Stimulated activated CD4-positive, alpha-beta T cell treated with anti-CD3 and anti-CD28 coated beads, Interleukin-2, amount 100 ng/mL, for 24 hours (primary cell): ENCODE measurements at regions not wholly inside any gene's neighbourhood (a gene's known extent, or its start where the extent isn't known, plus 50 kb on each side); places are given as distances from the start of the nearest gene placed in this dataset.
A peak's percentile ranks its signal among the peaks of the same experiment; 100 is the strongest.

Experiments
- DNase-seq, 2 donors: peaks; one replicate each; pipeline ENCODE4 v3.0.0-alpha.2; 2020

GRCh38 chr6:121837545-121838229, 402.2 kb downstream of the GJA1 start:
- no peak for DNase-seq

DNA sequence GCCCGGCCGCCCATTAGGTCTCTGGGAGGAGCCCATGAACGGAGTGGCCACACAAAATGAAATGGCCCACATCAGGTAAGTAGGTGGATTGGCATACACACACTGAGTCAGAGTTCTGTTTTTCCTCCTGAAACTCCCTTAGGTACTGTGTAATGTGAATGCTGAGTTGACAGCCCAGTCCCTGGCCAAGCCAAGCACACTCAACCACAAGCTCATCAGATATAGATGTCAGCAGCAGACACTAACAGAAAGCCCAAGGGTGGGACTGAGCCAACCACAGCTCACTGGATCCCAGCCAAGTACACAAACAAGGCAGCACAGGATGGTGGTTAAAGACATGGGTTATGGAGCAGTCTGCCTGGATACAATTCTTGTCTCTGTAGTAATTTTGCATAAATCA, 403.4 kb downstream of the GJA1 start:
- DNase-seq: no peak

GRCh38 chr6:121839896-121840295, 404.4 kb downstream of the GJA1 start:
- no peak for DNase-seq

GRCh38 chr6:121844898-121845297, 409.5 kb downstream of the GJA1 start:
- DNase-seq: no peak

DNA sequence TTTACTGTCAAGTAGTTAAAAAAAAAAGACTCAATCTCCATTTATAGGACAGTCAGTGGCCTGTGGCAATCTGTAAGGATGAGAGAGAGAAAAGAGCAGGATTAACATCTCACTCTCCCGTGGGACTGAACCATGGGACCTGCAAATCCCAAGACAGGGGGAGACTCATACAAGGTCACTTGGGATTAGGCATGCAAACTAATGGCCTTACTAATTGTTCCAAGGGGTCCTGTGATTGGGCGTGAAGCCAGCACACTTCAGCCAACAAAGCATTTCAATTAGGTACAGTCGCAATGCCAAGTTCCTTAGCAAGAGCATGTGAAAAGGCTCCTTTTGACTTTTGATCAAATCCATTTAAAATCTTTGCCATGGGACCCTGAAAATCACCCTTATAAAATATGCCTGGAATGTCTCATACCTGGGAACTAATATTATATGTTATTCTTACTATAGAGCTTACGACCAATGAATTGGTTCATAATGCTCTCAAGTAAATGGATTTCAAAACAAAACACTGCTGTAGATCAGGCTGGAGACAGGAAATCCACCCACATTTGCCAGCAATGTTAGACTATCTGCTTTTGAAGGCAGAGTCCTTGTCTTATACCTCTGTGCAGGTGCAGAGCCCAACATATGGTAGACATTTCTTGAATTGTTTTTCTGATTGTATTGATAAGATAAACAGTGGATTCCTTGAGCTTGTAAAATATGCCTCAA, 412.5 kb downstream of the GJA1 start:
- DNase-seq: no peak

DNA sequence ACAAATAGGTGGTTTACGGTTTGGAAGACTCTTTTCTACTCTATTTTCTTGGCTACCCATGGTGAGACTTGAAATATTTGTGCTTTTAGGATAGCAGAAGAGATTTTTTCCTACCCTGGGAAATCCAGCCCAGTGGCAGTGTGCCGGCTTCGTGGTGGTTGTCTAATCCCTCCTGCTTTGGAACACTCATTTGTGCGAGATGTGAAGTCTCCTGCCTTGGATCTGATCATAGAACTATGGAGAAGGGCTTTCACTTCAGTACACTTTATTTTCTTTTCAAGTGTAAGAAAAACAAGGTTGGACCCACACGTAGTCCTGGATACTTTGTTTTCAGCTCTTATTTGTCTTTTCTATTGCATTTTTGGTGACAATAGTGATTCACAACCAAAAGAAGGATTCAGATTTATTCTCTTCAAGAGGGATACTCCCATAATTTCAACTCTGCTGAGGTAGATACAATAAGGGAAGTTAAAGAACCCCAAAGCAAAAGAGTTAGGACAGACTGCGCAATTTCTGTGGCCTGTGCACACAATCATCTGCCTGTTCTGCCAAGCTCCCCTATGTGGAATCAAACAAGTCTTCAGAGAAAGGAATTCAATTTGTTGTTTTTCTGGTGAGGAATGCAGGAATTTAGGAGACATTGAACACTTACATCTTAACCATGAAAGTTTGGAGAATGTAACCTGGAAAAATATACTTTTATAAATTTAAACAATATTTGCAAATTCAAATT, 413.2 kb downstream of the GJA1 start:
- no peak for DNase-seq

- DNase-seq: peak; percentile 25 to 34
These were observed 414.0 kb downstream of the GJA1 start for GRCh38 chr6:121849477-121849876.

DNA sequence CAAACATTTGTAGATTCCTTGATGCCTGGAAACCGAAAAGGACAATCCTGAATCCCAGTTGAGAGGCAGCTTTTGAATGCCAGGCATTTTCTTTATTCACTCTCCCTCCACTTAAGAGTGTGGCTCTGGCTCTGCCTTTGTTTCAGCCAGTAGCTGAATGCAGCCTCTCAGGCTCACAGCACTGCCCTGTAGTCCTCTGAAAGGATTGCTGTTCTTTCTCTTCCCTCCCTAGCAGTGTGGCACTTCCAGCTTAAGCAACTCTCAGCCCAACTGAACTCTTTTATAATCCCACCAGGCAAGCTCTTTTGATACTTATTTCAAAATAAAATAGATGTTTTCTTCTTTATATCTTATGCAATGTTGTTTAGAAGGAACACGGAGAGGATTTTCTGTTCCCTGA, 415.6 kb downstream of the GJA1 start:
- no peak for DNase-seq

DNA sequence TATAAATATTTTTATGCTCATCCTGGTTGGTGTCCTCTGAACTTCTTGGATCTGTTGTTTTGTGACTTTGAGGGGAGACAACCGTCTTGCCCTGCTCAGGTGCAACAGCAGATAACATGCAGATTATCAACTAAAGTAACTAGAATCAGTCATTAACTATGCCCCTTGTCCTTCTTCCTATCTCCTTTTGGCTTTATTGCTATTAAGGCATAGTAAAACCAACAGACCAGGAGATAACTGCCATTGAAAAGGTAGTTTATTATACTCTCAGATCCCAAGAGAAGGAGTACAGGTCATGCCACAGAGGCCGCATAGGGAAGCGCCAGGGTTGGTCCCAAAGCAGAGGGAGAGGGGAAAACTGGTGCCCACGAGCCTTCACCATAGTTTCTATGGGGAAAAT, 418.2 kb downstream of the GJA1 start:
- DNase-seq: no peak

- DNase-seq: no peak
These were observed 420.1 kb downstream of the GJA1 start for GRCh38 chr6:121855521-121855920.

DNA sequence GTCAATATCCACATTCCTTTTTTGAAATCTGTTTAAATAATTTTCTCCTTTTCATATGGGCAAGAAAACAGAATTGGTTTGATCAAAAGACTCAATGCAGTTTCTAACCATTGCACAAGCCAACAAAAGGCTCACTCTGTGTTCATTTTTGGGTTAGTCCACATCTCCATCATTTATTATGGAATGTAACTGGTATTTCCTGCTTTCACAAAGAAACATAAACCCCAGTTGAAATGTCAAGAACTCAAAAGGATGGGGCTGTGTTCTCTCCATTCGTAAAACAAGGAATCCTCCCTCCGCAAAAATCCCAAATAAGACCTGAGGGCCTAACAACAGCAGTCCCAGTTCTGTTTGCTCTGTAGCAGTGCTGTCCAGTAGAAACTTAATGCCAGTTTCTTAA, 420.9 kb downstream of the GJA1 start:
- no peak for DNase-seq

- DNase-seq: no peak
These were observed 422.1 kb downstream of the GJA1 start for GRCh38 chr6:121857551-121857950.

DNA sequence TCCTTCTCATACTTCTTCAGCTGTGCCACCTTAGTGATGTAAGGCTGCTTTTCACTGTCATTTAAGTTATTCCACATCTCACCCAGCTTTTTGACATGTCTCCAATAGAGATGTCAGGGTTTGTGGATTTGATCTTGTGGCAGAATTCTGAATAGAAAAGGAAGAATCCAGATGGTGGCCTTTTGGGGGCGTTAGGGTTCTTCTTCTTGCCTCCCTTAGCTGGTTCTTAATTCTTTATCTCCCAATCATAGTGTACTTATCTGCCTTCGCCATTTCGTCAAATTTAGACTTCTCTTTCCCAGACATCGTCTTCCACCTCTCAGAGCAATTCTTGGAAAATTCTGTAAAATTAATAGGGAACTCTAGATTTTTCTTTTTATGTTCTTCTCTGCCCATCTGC, 422.9 kb downstream of the GJA1 start:
- DNase-seq: no peak

DNA sequence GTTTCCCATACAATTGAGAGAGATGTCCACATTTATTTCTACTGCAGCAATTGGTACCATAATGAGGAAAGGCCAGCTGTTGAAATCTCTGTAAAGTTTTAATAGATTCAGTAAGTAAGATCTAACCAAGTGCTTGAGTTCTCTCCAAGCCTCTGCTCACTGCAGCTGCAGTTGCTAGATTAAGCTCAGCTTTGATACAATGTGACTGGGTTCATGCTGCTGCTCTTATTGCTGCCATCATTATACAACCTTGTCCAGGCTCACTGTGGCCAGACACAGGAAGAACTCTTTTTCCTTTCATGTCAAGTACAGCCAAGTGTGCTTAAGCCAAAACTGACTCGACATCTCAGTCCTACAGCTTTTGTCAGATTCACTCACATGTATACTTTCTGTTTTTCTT, 423.5 kb downstream of the GJA1 start:
- DNase-seq: no peak

DNA sequence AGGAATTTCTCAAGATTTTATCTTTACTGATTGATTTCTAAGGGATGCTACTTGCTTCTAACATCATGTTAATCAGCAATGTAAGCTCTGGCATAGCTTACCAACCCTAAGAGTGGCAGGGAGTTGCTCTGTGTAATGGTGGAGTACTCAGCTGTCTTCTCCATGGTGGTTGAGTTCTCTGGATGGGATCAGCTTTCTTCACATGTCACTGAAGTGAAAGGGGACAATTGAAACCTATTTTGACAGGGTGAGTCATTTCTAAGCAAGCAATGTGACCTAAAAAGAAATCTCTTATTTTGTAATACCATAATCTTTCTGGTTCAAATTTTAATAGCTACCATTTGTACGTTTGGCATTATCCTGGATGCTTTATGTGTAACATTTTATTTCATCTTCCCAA, 430.4 kb downstream of the GJA1 start:
- no peak for DNase-seq

GRCh38 chr6:121867095-121867494, 431.6 kb downstream of the GJA1 start:
- DNase-seq: no peak

DNA sequence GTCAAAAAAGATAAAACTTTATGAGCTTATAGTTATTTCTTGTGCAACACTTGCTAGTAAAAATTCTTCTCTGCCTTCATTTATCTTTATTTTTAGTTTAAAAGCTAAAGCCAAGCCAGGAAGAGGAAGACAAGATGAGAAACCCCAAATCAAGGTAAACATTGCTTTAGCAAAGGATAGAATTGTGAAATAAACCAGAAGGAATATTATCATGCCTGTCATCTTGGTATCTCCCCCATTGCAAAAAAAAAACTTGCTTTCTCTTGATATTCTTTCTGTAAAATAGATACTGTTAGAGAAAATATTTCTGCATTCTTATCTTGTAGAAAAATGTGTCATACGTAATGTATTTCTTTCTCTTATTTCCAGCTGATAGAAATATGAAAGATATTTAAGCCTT, 432.8 kb downstream of the GJA1 start:
- no peak for DNase-seq

DNA sequence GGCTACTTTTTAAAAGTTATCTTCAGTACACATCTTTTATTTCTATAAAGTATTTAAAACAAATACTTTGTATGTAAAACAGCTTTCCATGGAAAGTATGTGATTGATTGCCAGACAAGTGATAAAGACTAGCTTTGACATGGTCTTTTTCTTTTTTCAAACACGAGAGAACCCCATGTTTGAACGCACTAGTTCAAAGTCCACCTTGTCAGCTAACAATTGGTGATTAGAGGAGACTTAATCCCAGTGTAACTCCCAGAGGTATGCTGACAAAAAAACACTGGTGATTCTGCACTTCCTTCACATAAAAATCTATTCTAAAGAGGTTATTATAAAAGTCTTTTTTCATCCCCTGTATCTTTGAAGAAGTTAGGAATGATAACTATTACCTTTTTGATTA, 438.1 kb downstream of the GJA1 start:
- no peak for DNase-seq

DNA sequence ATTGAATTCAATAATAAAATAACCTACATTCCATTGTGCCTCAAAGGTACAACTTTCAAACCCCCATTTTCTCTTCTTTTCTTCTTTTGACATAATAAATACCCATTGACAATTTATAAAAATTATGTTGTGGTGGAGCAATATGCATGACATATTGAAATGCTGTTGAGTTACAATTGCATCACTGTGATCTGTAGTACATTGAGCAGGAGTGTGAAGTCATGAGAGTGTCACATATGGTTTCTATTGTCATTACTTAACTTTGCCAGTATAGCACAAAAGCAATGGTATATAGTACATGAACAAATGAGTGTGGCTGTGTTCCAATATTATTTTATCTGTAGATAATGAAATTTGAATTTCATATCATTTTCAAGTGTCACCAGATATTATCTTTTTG, 441.3 kb downstream of the GJA1 start:
- DNase-seq: no peak

- no peak for DNase-seq
These were observed 443.7 kb downstream of the GJA1 start for GRCh38 chr6:121879149-121879548.

DNA sequence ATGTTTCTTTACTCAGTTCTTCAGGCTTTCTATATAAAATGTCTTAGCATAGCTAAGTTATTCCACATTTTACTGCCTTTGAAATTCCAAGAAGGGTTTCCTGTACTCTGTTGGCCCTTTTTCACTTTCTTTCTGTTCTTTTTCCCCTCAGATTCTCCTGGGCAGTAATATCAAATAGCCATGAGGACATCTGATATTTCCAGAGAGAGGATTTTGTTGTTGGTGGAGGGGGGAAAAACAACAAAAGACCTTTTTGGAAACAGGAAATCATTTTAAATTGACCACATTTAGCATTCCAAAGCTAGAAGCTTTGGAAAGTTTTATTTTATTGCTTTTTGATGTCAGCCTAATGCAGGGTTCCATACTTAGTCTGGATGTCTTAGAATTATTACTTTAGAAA, 445.4 kb downstream of the GJA1 start:
- DNase-seq: no peak

GRCh38 chr6:121881974-121882667, 446.7 kb downstream of the GJA1 start:
- no peak for DNase-seq

DNA sequence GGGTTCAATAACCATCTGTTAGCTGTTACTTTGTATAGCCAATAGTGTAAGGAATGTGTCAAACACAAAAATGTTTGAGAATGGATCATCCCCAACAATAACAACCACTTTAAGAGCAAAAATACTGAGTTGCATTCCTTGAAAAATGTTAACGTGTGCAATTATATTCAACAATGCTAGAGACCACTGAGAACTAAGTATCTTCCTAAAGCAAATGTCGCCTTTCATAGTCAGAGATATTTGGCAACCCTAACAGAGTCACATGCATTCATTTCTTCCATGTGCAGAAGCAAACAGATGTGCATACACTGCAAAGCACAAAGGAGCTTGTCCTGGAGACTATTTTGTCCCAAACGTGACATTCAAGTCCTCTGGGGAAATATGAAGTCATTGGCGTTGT, 448.6 kb downstream of the GJA1 start:
- no peak for DNase-seq

DNA sequence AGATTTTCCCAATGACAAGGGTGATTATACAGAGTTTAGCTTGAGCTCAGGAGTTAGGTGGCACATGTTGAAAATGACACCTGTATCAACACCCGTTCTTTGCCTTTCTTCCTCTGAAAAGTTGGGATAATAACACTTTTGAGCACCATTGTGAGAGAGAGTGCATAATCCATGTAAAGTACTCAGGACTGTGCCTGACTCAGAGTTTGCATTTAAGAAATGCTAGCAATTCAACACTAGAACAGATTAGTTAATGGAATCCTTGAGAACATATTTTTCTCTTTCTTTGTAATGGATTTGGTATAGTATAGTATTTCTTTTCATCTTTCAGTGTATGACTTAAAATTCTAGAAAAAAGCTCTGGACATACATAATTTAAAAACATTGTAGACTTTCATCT, 449.2 kb downstream of the GJA1 start:
- DNase-seq: no peak
